GM12878 (cell line): ENCODE measurements at regions not wholly inside any gene's neighbourhood (a gene's known extent, or its start where the extent isn't known, plus 50 kb on each side); places are given as distances from the start of the nearest gene placed in this dataset.

Experiments used
- ATAC-seq: fragments of 200-7000 bp; cut with Tn5 transposase; 3 replicates; pipeline ENCODE4 v1.9.1; 2020; ENCODE audit warnings: mild to moderate bottlenecking, moderate library complexity
- BruUV-seq: library from RNA; stranded (reverse); fragments of 400-500 nt; replicated peaks from 2 replicates; lab custom pipeline; 2021; lab: Mats Ljungman, UMichigan
- CTCF ChIA-PET: fragments of 300-600 bp; sonication (Branson Sonifier 250); formaldehyde crosslinking; extraction: SDS; loops from one replicate; lab custom pipeline; 2021; ENCODE audit warnings: inconsistent platforms; lab: Yijun Ruan, JAX
- POLR2A ChIA-PET: fragments of 350-600 bp; formaldehyde crosslinking; extraction: SDS; loops from one replicate; lab custom pipeline; 2021; ENCODE audit warnings: inconsistent platforms; lab: Charles Lee
- RAD21 ChIA-PET: fragments of 300-600 bp; sonication (Branson Sonifier 250); formaldehyde crosslinking; loops from one replicate; lab custom pipeline; 2023; ENCODE audit warnings: antibody characterized with exemption; ENCODE audit not compliant: unreplicated experiment; lab: Charles Lee
- SMC1A ChIA-PET: fragments of 300-600 bp; sonication (Branson Sonifier 250); formaldehyde crosslinking; loops from one replicate; lab custom pipeline; 2023; ENCODE audit not compliant: unreplicated experiment, uncharacterized antibody; lab: Charles Lee
- DNase-seq: peaks from one replicate; pipeline ENCODE4 v3.0.0-alpha.2; 2011; ENCODE audit warnings: low read depth, low spot score
- FAIRE-seq: peaks from 3 replicates; lab custom pipeline; 2011; peaks lifted over from hg19 to GRCh38; lab: Jason Lieb, UNC
- H2AFZ ChIP-seq: 2 replicates; pipeline ENCODE4 v1.6.0; 2011; ENCODE audit warnings: low read depth, low read length, control low read depth; ENCODE audit not compliant: control insufficient read depth
- H3K27ac ChIP-seq: 2 replicates; pipeline ENCODE4 v1.5.1; 2011; ENCODE audit warnings: control low read depth; ENCODE audit not compliant: control insufficient read depth, insufficient read depth
- H3K27me3 ChIP-seq, 2 experiments: replicated peaks in 1 of 2; 2 replicates each; pipeline versions ENCODE4 v1.6.0 to v1.6.1; 2011; ENCODE audit warnings: low read length in 1 of 2; ENCODE audit not compliant: control insufficient read depth in 2 of 2, insufficient read depth in 2 of 2
- H3K36me3 ChIP-seq, 2 experiments: 2 replicates each; pipeline ENCODE4 v1.5.1; 2011; ENCODE audit warnings: low read length in 1 of 2; ENCODE audit not compliant: control insufficient read depth in 2 of 2, insufficient read depth in 2 of 2
- H3K4me1 ChIP-seq: 2 replicates; pipeline ENCODE4 v1.6.1; 2011; ENCODE audit warnings: mild to moderate bottlenecking, low read length, moderate library complexity, mixed read lengths; ENCODE audit not compliant: control insufficient read depth, insufficient read depth
- H3K4me2 ChIP-seq: 2 replicates; pipeline ENCODE4 v1.6.0; 2011; ENCODE audit warnings: control low read depth; ENCODE audit not compliant: control insufficient read depth, insufficient read depth
- H3K4me3 ChIP-seq: fragments of 200-600 bp; sonication (generic); 2 replicates; pipeline ENCODE4 v1.5.1; 2016
- H3K79me2 ChIP-seq: 2 replicates; pipeline ENCODE4 v1.6.0; 2011; ENCODE audit warnings: low read length; ENCODE audit not compliant: control insufficient read depth, insufficient read depth
- H3K9ac ChIP-seq: 2 replicates; pipeline ENCODE4 v1.8.0; 2011; ENCODE audit warnings: low read length, control low read depth, mixed read lengths; ENCODE audit not compliant: control insufficient read depth, insufficient read depth
- H3K9me3 ChIP-seq: replicated peaks from 3 replicates; pipeline ENCODE4 v1.5.1; 2011; ENCODE audit warnings: mild to moderate bottlenecking, low read length; ENCODE audit not compliant: control insufficient read depth, insufficient read depth
- H4K20me1 ChIP-seq: 2 replicates; pipeline ENCODE4 v1.6.0; 2011; ENCODE audit not compliant: control insufficient read depth, insufficient read depth
- CBX3 ChIP-seq: fragments of 200-600 bp; sonication (generic); IDR thresholded peaks from 2 replicates; pipeline ENCODE4 v1.6.1; 2016; ENCODE audit warnings: low read depth, borderline replicate concordance
- CEBPZ ChIP-seq: fragments of 150-350 bp; IDR thresholded peaks from 2 replicates; pipeline ENCODE4 v1.6.1; 2016; ENCODE audit warnings: low read depth, low read length
- EGR1 ChIP-seq, 2 experiments: IDR thresholded peaks; 1 replicate in 1 of 2; 2 replicates in 1 of 2; pipeline ENCODE4 v1.6.1; 2011 to 2012; ENCODE audit warnings: low read depth in 2 of 2, low read length in 2 of 2, borderline replicate concordance in 1 of 2, mild to moderate bottlenecking in 1 of 2, moderate library complexity in 1 of 2
- HCFC1 ChIP-seq: fragments of 150-350 bp; IDR thresholded peaks from 2 replicates; pipeline ENCODE4 v1.6.1; 2014; ENCODE audit warnings: low read length
- HDGF ChIP-seq: fragments of 450-650 bp; IDR thresholded peaks from 2 replicates; pipeline ENCODE4 v1.6.1; 2016; ENCODE audit warnings: antibody characterized with exemption
- IKZF2 ChIP-seq, 2 experiments: fragments of 450-650 bp; IDR thresholded peaks; 2 replicates each; pipeline ENCODE4 v1.6.1; 2017; ENCODE audit warnings: mild to moderate bottlenecking in 2 of 2, moderate library complexity in 2 of 2
- JUNB ChIP-seq: IDR thresholded peaks from 2 replicates; pipeline ENCODE4 v1.6.1; 2016; ENCODE audit warnings: antibody characterized with exemption, mild to moderate bottlenecking
- MEF2B ChIP-seq: fragments of 450-650 bp; IDR thresholded peaks from 2 replicates; pipeline ENCODE4 v1.6.1; 2018; ENCODE audit warnings: mild to moderate bottlenecking, moderate library complexity; ENCODE audit not compliant: partially characterized antibody, poor library complexity, severe bottlenecking
- MTA3 ChIP-seq: IDR thresholded peaks from 2 replicates; pipeline ENCODE4 v1.6.1; 2012; ENCODE audit warnings: low read length, inconsistent platforms, borderline replicate concordance
- MYB ChIP-seq: fragments of 150-350 bp; IDR thresholded peaks from 2 replicates; pipeline ENCODE4 v1.6.1; 2014; ENCODE audit warnings: mild to moderate bottlenecking, low read depth, low read length, borderline replicate concordance
- NFYB ChIP-seq: IDR thresholded peaks from 2 replicates; pipeline ENCODE4 v1.6.1; 2011; ENCODE audit warnings: low read depth, mild to moderate bottlenecking, low read length, improper control_type of control experiment, moderate library complexity; ENCODE audit not compliant: insufficient read depth
- NRF1 ChIP-seq: conservative IDR thresholded peaks from 2 replicates; pipeline ENCODE4 v1.6.1; 2011; ENCODE audit warnings: mild to moderate bottlenecking, low read depth, low read length, improper control_type of control experiment
- RBBP5 ChIP-seq: fragments of 200-600 bp; sonication (generic); conservative IDR thresholded peaks from 2 replicates; pipeline ENCODE4 v1.6.1; 2016
- REST ChIP-seq: IDR thresholded peaks from 2 replicates; pipeline ENCODE4 v1.6.1; 2012; ENCODE audit warnings: mild to moderate bottlenecking, low read depth, low read length
- SIN3A ChIP-seq: IDR thresholded peaks from 2 replicates; pipeline ENCODE4 v1.6.1; 2012; ENCODE audit warnings: low read depth, low read length, improper control_type of control experiment
- SPI1 ChIP-seq: IDR thresholded peaks from 2 replicates; pipeline ENCODE4 v1.6.1; 2011; ENCODE audit warnings: low read depth, mild to moderate bottlenecking, low read length, moderate library complexity, borderline replicate concordance; ENCODE audit not compliant: insufficient read depth
- TARDBP ChIP-seq: IDR thresholded peaks from 2 replicates; pipeline ENCODE4 v1.6.1; 2016; ENCODE audit warnings: borderline replicate concordance
- TCF12 ChIP-seq: IDR thresholded peaks from 2 replicates; pipeline ENCODE4 v1.6.1; 2011; ENCODE audit warnings: low read depth, mild to moderate bottlenecking, low read length
- TCF7 ChIP-seq: IDR thresholded peaks from 2 replicates; pipeline ENCODE4 v1.6.1; 2014; ENCODE audit warnings: antibody characterized with exemption, borderline replicate concordance
- WGBS: methylation state at CpG from one replicate; pipeline ENCODE4 v1.1.6; 2016; ENCODE audit warnings: low lambda C conversion rate; ENCODE audit not compliant: insufficient replicate concordance, insufficient coverage; ENCODE audit errors: missing lambda C conversion rate; 5-methylcytosine and 5-hydroxymethylcytosine counted together
- in situ Hi-C: fragments of 300-500 bp; cut with MboI; formaldehyde crosslinking; loops from 9 replicates; pipeline ENCODE4 v1.14.3; 2018; ENCODE audit warnings: mixed read lengths
- intact Hi-C: fragments of 100-400 bp; cut with micrococcal nuclease; formaldehyde crosslinking; loops from one replicate; pipeline ENCODE4 v1.14.2; 2022; ENCODE audit not compliant: unreplicated experiment

- Histone ChIP-seq H3K9me3 (no peaks in the 10 kb centered on the region), H3K36me3 (no peaks in the 10 kb centered on the region), H3K27ac (no peak overlapping the region), H3K9ac (no peak overlapping the region), H3K4me1 (no peaks in the 10 kb centered on the region), H3K27me3 (no peaks in the 10 kb centered on the region; a peak in 2 of 4 replicates), H3K4me3 (no peak overlapping the region), H2AFZ (no peak overlapping the region), H4K20me1 (no peaks in the 10 kb centered on the region), H3K79me2 (no peaks in the 10 kb centered on the region), H3K4me2 (no peak overlapping the region)
- ChIA-PET CTCF (no interaction called here), POLR2A (no interaction called here), SMC1A (no interaction called here), RAD21 (no interaction called here)
- FAIRE-seq, result no peak
- TF ChIP-seq HDGF (no peak), MYB (no peak), CEBPZ (no peak), SIN3A (no peak), RBBP5 (no peak), NFYB (no peak), MEF2B (no peak), TARDBP (no peak), NRF1 (no peak), TCF7 (no peak), CBX3 (no peak), JUNB (no peak), IKZF2 (IDR thresholded peaks at IDR 0.05) (no peak), SPI1 (no peak), EGR1 (IDR thresholded peaks at IDR 0.05; ENCODE audit: borderline replicate concordance in 1 of 2, low read depth in 2 of 2, low read length in 2 of 2) (no peak), HCFC1 (no peak), TCF12 (no peak), MTA3 (no peak), REST (no peak)
- in situ Hi-C loops (no loop called here), intact Hi-C loops (no loop called here)
- DNase-seq, result no peak
- no peak for ATAC-seq
- no TSS peak for BruUV-seq
- 41% methylated on average over 13 of the region's 13 CpGs for WGBS
Observed at GRCh38 chr10:71124921-71125748, 87.2 kb upstream of the UNC5B start.
